Stimulated activated CD4-positive, alpha-beta T cell treated with anti-CD3 and anti-CD28 coated beads, Interleukin-4, amount 100 ng/mL, for 24 hours (primary cell): ENCODE measurements at regions not wholly inside any gene's neighbourhood (a gene's known extent, or its start where the extent isn't known, plus 50 kb on each side); places are given as distances from the start of the nearest gene placed in this dataset.
A peak's percentile ranks its signal among the peaks of the same experiment; 100 is the strongest.
"Not testable (repeated sequence)": the region's sequence is repeated elsewhere in the genome, so short reads cannot be mapped to it uniquely, and the experiment has no call there.

ENCODE experiments used
- DNase-seq: peaks from one replicate; pipeline ENCODE4 v3.0.0-alpha.2; 2020

- DNase-seq = peak; percentile 29
Measured at GRCh38 chr22:22745225-22746060, 101.0 kb downstream of the GGTLC2 start.

- DNase-seq = no peak
Measured at GRCh38 chr22:22746061-22746962, 101.9 kb downstream of the GGTLC2 start.

GRCh38 chr22:22746963-22747933, 102.8 kb downstream of the GGTLC2 start:
- DNase-seq = no peak

GRCh38 chr22:22748297-22748743, 103.9 kb downstream of the GGTLC2 start:
- DNase-seq = peak; percentile 45

GRCh38 chr22:22748756-22749155, 104.3 kb downstream of the GGTLC2 start:
- no peak for DNase-seq

- no peak for DNase-seq
Measured at GRCh38 chr22:22749167-22749758, 104.8 kb downstream of the GGTLC2 start.

- no peak for DNase-seq
Measured at GRCh38 chr22:22750335-22751042, 106.1 kb downstream of the GGTLC2 start.

- no peak for DNase-seq
Measured at GRCh38 chr22:22751043-22751603, 106.7 kb downstream of the GGTLC2 start.

- DNase-seq = no peak
Measured at GRCh38 chr22:22752199-22752555, 107.8 kb downstream of the GGTLC2 start.

- no peak for DNase-seq
Measured at GRCh38 chr22:22752556-22753477, 108.4 kb downstream of the GGTLC2 start.

- DNase-seq = peak; percentile 82
Measured at GRCh38 chr22:22753526-22754267, 109.3 kb downstream of the GGTLC2 start.

GRCh38 chr22:22754268-22754657, 109.8 kb downstream of the GGTLC2 start:
- DNase-seq = no peak

- no peak for DNase-seq
Measured at GRCh38 chr22:22754961-22755777, 110.8 kb downstream of the GGTLC2 start.

- DNase-seq = no peak
Measured at GRCh38 chr22:22755778-22756100, 111.3 kb downstream of the GGTLC2 start.

GRCh38 chr22:22756109-22756508, 111.7 kb downstream of the GGTLC2 start:
- DNase-seq = no peak

- not testable (repeated sequence) for DNase-seq
Measured at GRCh38 chr22:22756551-22757201, 112.3 kb downstream of the GGTLC2 start.

- not testable (repeated sequence) for DNase-seq
Measured at GRCh38 chr22:22758101-22758807, 113.8 kb downstream of the GGTLC2 start.
